HL-60 (cell line): ENCODE measurements at regions not wholly inside any gene's neighbourhood (a gene's known extent, or its start where the extent isn't known, plus 50 kb on each side); places are given as distances from the start of the nearest gene placed in this dataset.

Experiments used
- DNase-seq, 2 experiments: peaks; one replicate each; pipeline ENCODE4 v3.0.0-alpha.2; 2010 to 2020; ENCODE audit warnings: low read depth in 1 of 2, low spot score in 1 of 2
- H3K27ac ChIP-seq: fragments of 250-450 bp; sonication (Bioruptor Pico); replicated peaks from 2 replicates; pipeline ENCODE4 v1.5.1; 2020; ENCODE audit warnings: mild to moderate bottlenecking, moderate library complexity
- H3K27me3 ChIP-seq: fragments of 250-450 bp; sonication (Bioruptor Pico); 2 replicates; pipeline ENCODE4 v1.5.1; 2021; ENCODE audit warnings: mild to moderate bottlenecking, moderate library complexity; ENCODE audit not compliant: insufficient read depth, poor library complexity, severe bottlenecking
- H3K4me3 ChIP-seq: replicated peaks from 2 replicates; pipeline ENCODE4 v1.5.1; 2011; ENCODE audit warnings: mild to moderate bottlenecking, control low read depth, low read length; ENCODE audit not compliant: insufficient read depth
- GABPA ChIP-seq: IDR thresholded peaks from 2 replicates; pipeline ENCODE4 v1.6.1; 2012; ENCODE audit warnings: low read depth
- POLR2AphosphoS5 ChIP-seq: IDR thresholded peaks from 2 replicates; pipeline ENCODE4 v1.6.1; 2012; ENCODE audit warnings: low read depth
- SPI1 ChIP-seq: IDR thresholded peaks from 2 replicates; pipeline ENCODE4 v1.6.1; 2012; ENCODE audit warnings: low read depth, mild to moderate bottlenecking, borderline replicate concordance
- TF ChIP-seq, protein P1 (sequence below): IDR thresholded peaks from one replicate; pipeline ENCODE4 v1.5.1; 2011; ENCODE audit warnings: low read length, control low read depth, inconsistent platforms; ENCODE audit not compliant: insufficient read depth
- TF ChIP-seq, protein P2 (sequence below): IDR thresholded peaks from 2 replicates; pipeline ENCODE4 v1.6.1; 2012; ENCODE audit warnings: low read depth; ENCODE audit not compliant: insufficient replicate concordance

- Histone ChIP-seq H3K27me3 (no peaks in the 10 kb centered on the region), H3K27ac (no peak overlapping the region), H3K4me3 (no peak overlapping the region)
- TF ChIP-seq, protein P1, sequence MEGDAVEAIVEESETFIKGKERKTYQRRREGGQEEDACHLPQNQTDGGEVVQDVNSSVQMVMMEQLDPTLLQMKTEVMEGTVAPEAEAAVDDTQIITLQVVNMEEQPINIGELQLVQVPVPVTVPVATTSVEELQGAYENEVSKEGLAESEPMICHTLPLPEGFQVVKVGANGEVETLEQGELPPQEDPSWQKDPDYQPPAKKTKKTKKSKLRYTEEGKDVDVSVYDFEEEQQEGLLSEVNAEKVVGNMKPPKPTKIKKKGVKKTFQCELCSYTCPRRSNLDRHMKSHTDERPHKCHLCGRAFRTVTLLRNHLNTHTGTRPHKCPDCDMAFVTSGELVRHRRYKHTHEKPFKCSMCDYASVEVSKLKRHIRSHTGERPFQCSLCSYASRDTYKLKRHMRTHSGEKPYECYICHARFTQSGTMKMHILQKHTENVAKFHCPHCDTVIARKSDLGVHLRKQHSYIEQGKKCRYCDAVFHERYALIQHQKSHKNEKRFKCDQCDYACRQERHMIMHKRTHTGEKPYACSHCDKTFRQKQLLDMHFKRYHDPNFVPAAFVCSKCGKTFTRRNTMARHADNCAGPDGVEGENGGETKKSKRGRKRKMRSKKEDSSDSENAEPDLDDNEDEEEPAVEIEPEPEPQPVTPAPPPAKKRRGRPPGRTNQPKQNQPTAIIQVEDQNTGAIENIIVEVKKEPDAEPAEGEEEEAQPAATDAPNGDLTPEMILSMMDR = no peak
- no peak for TF ChIP-seq SPI1
- TF ChIP-seq, protein P2, sequence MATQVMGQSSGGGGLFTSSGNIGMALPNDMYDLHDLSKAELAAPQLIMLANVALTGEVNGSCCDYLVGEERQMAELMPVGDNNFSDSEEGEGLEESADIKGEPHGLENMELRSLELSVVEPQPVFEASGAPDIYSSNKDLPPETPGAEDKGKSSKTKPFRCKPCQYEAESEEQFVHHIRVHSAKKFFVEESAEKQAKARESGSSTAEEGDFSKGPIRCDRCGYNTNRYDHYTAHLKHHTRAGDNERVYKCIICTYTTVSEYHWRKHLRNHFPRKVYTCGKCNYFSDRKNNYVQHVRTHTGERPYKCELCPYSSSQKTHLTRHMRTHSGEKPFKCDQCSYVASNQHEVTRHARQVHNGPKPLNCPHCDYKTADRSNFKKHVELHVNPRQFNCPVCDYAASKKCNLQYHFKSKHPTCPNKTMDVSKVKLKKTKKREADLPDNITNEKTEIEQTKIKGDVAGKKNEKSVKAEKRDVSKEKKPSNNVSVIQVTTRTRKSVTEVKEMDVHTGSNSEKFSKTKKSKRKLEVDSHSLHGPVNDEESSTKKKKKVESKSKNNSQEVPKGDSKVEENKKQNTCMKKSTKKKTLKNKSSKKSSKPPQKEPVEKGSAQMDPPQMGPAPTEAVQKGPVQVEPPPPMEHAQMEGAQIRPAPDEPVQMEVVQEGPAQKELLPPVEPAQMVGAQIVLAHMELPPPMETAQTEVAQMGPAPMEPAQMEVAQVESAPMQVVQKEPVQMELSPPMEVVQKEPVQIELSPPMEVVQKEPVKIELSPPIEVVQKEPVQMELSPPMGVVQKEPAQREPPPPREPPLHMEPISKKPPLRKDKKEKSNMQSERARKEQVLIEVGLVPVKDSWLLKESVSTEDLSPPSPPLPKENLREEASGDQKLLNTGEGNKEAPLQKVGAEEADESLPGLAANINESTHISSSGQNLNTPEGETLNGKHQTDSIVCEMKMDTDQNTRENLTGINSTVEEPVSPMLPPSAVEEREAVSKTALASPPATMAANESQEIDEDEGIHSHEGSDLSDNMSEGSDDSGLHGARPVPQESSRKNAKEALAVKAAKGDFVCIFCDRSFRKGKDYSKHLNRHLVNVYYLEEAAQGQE = no peak
- TF ChIP-seq GABPA = no peak
- no peak for TF ChIP-seq POLR2AphosphoS5
- no peak for DNase-seq
Observed at GRCh38 chr4:11605597-11605996, 176.9 kb upstream of the HS3ST1 start.

- DNase-seq = no peak
- TF ChIP-seq, protein P1 = no peak
- TF ChIP-seq, protein P2 = no peak
- TF ChIP-seq POLR2AphosphoS5 (no peak), SPI1 (no peak), GABPA (no peak)
- Histone ChIP-seq H3K27me3 (no peaks in the 10 kb centered on the region), H3K4me3 (no peak overlapping the region), H3K27ac (no peak overlapping the region)
Observed at GRCh38 chr4:11604821-11605220, 176.1 kb upstream of the HS3ST1 start.

DNA sequence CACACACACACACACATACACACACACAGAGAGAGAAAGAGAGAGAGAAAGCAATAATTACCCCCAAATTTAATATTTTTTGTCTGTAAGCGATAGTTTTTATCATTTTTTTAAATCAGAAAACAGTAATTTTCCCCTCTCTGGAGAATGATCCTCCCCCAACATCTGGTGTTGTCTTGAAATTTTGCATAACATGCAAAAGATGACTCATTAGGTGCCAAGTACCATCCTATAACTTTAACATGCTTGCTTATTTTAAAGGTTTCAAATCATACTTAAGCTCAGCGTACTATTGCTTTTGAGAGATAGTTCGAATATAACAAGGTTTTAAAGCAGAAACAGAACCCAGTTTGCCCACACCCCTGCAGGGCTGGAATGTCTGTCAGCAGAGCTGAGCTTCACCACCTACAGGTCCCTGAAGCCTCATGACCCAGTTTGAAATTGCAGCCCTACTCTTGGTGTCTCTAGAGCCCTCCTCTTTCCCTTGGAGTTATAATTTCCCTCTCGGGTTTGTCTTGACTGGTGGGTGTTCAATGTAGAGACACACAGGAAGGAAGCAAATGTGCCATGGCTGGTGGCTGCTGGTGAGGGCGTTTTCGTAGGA lies 175.0 kb upstream of the HS3ST1 start:
- no peak for TF ChIP-seq SPI1
- TF ChIP-seq POLR2AphosphoS5 = no peak
- TF ChIP-seq, protein P2 = no peak
- DNase-seq = no peak
- Histone ChIP-seq H3K27ac (no peak overlapping the region), H3K27me3 (no peaks in the 10 kb centered on the region), H3K4me3 (no peak overlapping the region)
